ENCODE measurements at regions not wholly inside any gene's neighbourhood (a gene's known extent, or its start where the extent isn't known, plus 50 kb on each side); places are given as distances from the start of the nearest gene placed in this dataset.
A peak's percentile ranks its signal among the peaks of the same experiment; 100 is the strongest.

DNA sequence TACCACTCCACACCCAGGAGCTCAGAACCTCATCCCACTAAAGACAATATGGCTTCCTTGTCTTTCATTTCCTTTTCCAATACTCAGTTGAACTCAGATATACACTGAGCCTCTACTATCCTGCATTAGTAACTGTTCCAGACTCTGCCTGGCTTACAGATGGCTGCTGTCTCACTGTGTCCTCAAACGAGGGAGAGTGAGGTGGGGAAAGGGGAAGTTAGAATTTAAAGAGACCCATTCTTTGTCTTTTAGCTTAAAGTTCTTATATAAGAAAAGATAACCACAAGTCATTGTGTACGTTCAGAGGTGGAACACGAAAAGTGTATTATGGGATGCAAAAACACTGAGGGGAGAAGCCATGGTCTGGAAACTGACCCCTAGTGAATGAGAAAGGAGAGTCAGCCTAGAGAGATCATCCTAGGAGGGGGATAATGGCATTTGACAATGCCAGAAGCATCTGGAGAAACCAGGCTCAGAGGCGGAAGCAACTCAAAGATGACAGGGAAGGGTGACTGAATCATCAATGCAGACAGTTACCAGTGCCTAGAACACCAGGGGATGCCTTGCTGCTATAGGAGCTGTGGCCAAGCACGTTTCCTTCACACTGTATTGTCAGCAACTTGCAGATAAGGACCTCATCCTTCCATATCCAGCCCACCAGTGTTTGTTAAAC lies 170.7 kb downstream of the CYRIA start:
- CTCF ChIA-PET = interaction anchor here (1.1 to 4.4 kb wide), 6 partner anchors 9 to 555 kb away, joined by 3 to 37 read pairs (median 10); partner anchors contain the start of gene MYCN
- WGBS (ENCODE audit: insufficient coverage) = 31% methylated on average over 3 of the region's 5 CpGs
- peak overlapping the region in 2 of 7 experiments; percentile 16 to 31 for H3K4me3 ChIP-seq (ENCODE audit: control insufficient read depth in 1 of 7, extremely low read depth in 1 of 7, insufficient read depth in 4 of 7, low read depth in 2 of 7, low read length in 6 of 7)
- POLR2A ChIA-PET = interaction anchor here (0.6 kb wide), 1 partner anchor 16 kb away, joined by 3 read pairs; no protein-coding TSS in a partner anchor
- no peaks in the 10 kb centered on the region for H3K36me3 ChIP-seq (ENCODE audit: control insufficient read depth in 4 of 4, insufficient read depth in 4 of 4, low read length in 3 of 4)
- H3K9me3 ChIP-seq (ENCODE audit: control extremely low read depth in 1 of 5, control insufficient read depth in 4 of 5, insufficient read depth in 2 of 5, low read depth in 1 of 5, low read length in 4 of 5) = no peaks in the 10 kb centered on the region
- H3K27ac ChIP-seq (ENCODE audit: insufficient read depth in 1 of 2, low read depth in 1 of 2, low read length in 2 of 2, poor library complexity in 1 of 2, severe bottlenecking in 2 of 2) = no peak overlapping the region
- peak in 2 of 3 donors; percentile 81 to 86 for DNase-seq
- H3K4me1 ChIP-seq (ENCODE audit: control extremely low read depth in 1 of 4, control insufficient read depth in 4 of 4, insufficient read depth in 4 of 4, low read length in 3 of 4) = peaks cover 6 to 37% (median 24%) of the 10 kb centered on the region in 4 experiments
- no peaks in the 10 kb centered on the region for H3K27me3 ChIP-seq (replicated peaks in 2 of 5; ENCODE audit: control insufficient read depth in 4 of 5, insufficient read depth in 5 of 5, low read length in 4 of 5)

- Histone ChIP-seq H3K27me3 (replicated peaks in 2 of 5; ENCODE audit: control insufficient read depth in 4 of 5, insufficient read depth in 5 of 5, low read length in 4 of 5) (no peaks in the 10 kb centered on the region), H3K27ac (ENCODE audit: insufficient read depth in 1 of 2, low read depth in 1 of 2, low read length in 2 of 2, poor library complexity in 1 of 2, severe bottlenecking in 2 of 2) (no peak overlapping the region), H3K4me1 (ENCODE audit: control extremely low read depth in 1 of 4, control insufficient read depth in 4 of 4, insufficient read depth in 4 of 4, low read length in 3 of 4) (peaks cover 6 to 37% (median 24%) of the 10 kb centered on the region in 4 experiments), H3K9me3 (ENCODE audit: control extremely low read depth in 1 of 5, control insufficient read depth in 4 of 5, insufficient read depth in 2 of 5, low read depth in 1 of 5, low read length in 4 of 5) (no peaks in the 10 kb centered on the region), H3K4me3 (ENCODE audit: control insufficient read depth in 1 of 7, extremely low read depth in 1 of 7, insufficient read depth in 4 of 7, low read depth in 2 of 7, low read length in 6 of 7) (no peak overlapping the region), H3K36me3 (ENCODE audit: control insufficient read depth in 4 of 4, insufficient read depth in 4 of 4, low read length in 3 of 4) (no peaks in the 10 kb centered on the region)
- 61% methylated on average over 3 of the region's 3 CpGs for WGBS (ENCODE audit: insufficient coverage)
- CTCF ChIA-PET = interaction anchor here (0.7 to 2.0 kb wide), 6 partner anchors 10 to 857 kb away, joined by 3 to 5 read pairs (median 3); no protein-coding TSS in a partner anchor
- peak in 1 of 3 donors; percentile 36 for DNase-seq
- POLR2A ChIA-PET = no interaction called here
Observed at GRCh38 chr2:16493788-16494187, 171.8 kb downstream of the CYRIA start.

DNA sequence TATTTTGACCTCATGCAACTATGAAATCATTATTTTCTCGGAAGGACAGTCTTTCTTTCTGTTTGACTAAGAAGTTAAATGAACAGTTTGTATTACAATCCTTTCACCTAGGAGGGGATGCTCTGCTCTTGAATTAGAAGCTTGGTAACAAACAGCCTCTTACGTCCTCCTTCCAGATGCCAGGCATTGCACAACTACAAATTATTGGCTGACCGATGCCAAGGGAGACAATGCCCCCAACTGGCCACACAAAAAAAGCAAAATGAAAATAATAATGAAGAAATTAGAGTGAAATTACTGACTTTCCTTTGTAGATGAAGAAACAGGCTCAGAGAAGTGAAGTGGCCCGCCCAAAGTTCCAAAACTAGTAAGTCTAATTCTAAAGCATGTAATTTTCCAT lies 177.9 kb downstream of the CYRIA start:
- DNase-seq = peak; percentile 81 to 87 (median 85)

GRCh38 chr2:16485251-16485650 lies 180.4 kb downstream of the CYRIA start:
- no peaks in the 10 kb centered on the region for H3K27me3 ChIP-seq (replicated peaks in 2 of 5; ENCODE audit: control insufficient read depth in 4 of 5, insufficient read depth in 5 of 5, low read length in 4 of 5)
- H3K27ac ChIP-seq (ENCODE audit: insufficient read depth in 1 of 2, low read depth in 1 of 2, low read length in 2 of 2, poor library complexity in 1 of 2, severe bottlenecking in 2 of 2) = no peak overlapping the region
- no peak overlapping the region for H3K4me3 ChIP-seq (ENCODE audit: control insufficient read depth in 1 of 7, extremely low read depth in 1 of 7, insufficient read depth in 4 of 7, low read depth in 2 of 7, low read length in 6 of 7)
- H3K36me3 ChIP-seq (ENCODE audit: control insufficient read depth in 4 of 4, insufficient read depth in 4 of 4, low read length in 3 of 4) = no peaks in the 10 kb centered on the region
- H3K9me3 ChIP-seq (ENCODE audit: control extremely low read depth in 1 of 5, control insufficient read depth in 4 of 5, insufficient read depth in 2 of 5, low read depth in 1 of 5, low read length in 4 of 5) = no peaks in the 10 kb centered on the region
- DNase-seq = no peak
- POLR2A ChIA-PET = interaction anchor here (3.5 kb wide), 1 partner anchor 46 kb away, joined by 13 read pairs; no protein-coding TSS in a partner anchor
- H3K4me1 ChIP-seq (ENCODE audit: control extremely low read depth in 1 of 4, control insufficient read depth in 4 of 4, insufficient read depth in 4 of 4, low read length in 3 of 4) = peaks cover 33 to 76% (median 63%) of the 10 kb centered on the region in 4 experiments
- CTCF ChIA-PET = interaction anchor here (1.3 to 7.7 kb wide), 7 partner anchors 10 to 544 kb away, joined by 3 to 49 read pairs (median 9); partner anchors contain the start of gene MYCN
- 100% methylated on average over 1 of the region's 2 CpGs for WGBS (ENCODE audit: insufficient coverage)

More for the DNA sequence above, 177.9 kb downstream of the CYRIA start:
- H3K27ac ChIP-seq (ENCODE audit: insufficient read depth in 1 of 2, low read depth in 1 of 2, low read length in 2 of 2, poor library complexity in 1 of 2, severe bottlenecking in 2 of 2) = peak overlapping the region in 1 of 2 experiments; percentile 17
- no peaks in the 10 kb centered on the region for H3K27me3 ChIP-seq (replicated peaks in 2 of 5; ENCODE audit: control insufficient read depth in 4 of 5, insufficient read depth in 5 of 5, low read length in 4 of 5)
- peaks cover 17 to 59% (median 44%) of the 10 kb centered on the region in 4 experiments for H3K4me1 ChIP-seq (ENCODE audit: control extremely low read depth in 1 of 4, control insufficient read depth in 4 of 4, insufficient read depth in 4 of 4, low read length in 3 of 4)
- no peaks in the 10 kb centered on the region for H3K36me3 ChIP-seq (ENCODE audit: control insufficient read depth in 4 of 4, insufficient read depth in 4 of 4, low read length in 3 of 4)
- H3K9me3 ChIP-seq (ENCODE audit: control extremely low read depth in 1 of 5, control insufficient read depth in 4 of 5, insufficient read depth in 2 of 5, low read depth in 1 of 5, low read length in 4 of 5) = no peaks in the 10 kb centered on the region
- no peak overlapping the region for H3K4me3 ChIP-seq (ENCODE audit: control insufficient read depth in 1 of 7, extremely low read depth in 1 of 7, insufficient read depth in 4 of 7, low read depth in 2 of 7, low read length in 6 of 7)
- ChIA-PET CTCF (interaction anchor here (1.0 to 7.7 kb wide), 19 partner anchors 9 to 547 kb away, joined by 3 to 49 read pairs (median 5); partner anchors contain the start of gene MYCN), POLR2A (interaction anchor here (1.3 to 3.5 kb wide), 3 partner anchors 9 to 74 kb away, joined by 4 to 13 read pairs (median 6); no protein-coding TSS in a partner anchor)
- WGBS (ENCODE audit: insufficient coverage) = no CpG with 5 or more reads among the region's 4 CpGs

- Histone ChIP-seq H3K4me3 (ENCODE audit: control insufficient read depth in 1 of 7, extremely low read depth in 1 of 7, insufficient read depth in 4 of 7, low read depth in 2 of 7, low read length in 6 of 7) (peak overlapping the region in 3 of 7 experiments; percentile 8 to 26 (median 9)), H3K9me3 (ENCODE audit: control extremely low read depth in 1 of 5, control insufficient read depth in 4 of 5, insufficient read depth in 2 of 5, low read depth in 1 of 5, low read length in 4 of 5) (no peaks in the 10 kb centered on the region), H3K27me3 (replicated peaks in 2 of 5; ENCODE audit: control insufficient read depth in 4 of 5, insufficient read depth in 5 of 5, low read length in 4 of 5) (no peaks in the 10 kb centered on the region), H3K36me3 (ENCODE audit: control insufficient read depth in 4 of 4, insufficient read depth in 4 of 4, low read length in 3 of 4) (no peaks in the 10 kb centered on the region), H3K4me1 (ENCODE audit: control extremely low read depth in 1 of 4, control insufficient read depth in 4 of 4, insufficient read depth in 4 of 4, low read length in 3 of 4) (peaks cover 41 to 95% (median 80%) of the 10 kb centered on the region in 4 experiments), H3K27ac (ENCODE audit: insufficient read depth in 1 of 2, low read depth in 1 of 2, low read length in 2 of 2, poor library complexity in 1 of 2, severe bottlenecking in 2 of 2) (peak overlapping the region; percentile 77 to 84)
- peak; percentile 56 to 87 (median 76) for DNase-seq
- POLR2A ChIA-PET = interaction anchor here (0.7 to 4.0 kb wide), 7 partner anchors 44 to 542 kb away, joined by 3 to 39 read pairs (median 3); partner anchors contain the start of gene MYCN
- CTCF ChIA-PET = interaction anchor here (0.8 to 7.7 kb wide), 11 partner anchors 11 to 542 kb away, joined by 3 to 49 read pairs (median 3); no protein-coding TSS in a partner anchor
- WGBS (ENCODE audit: insufficient coverage) = 0% methylated on average over 2 of the region's 5 CpGs
Observed at GRCh38 chr2:16482460-16482859, 183.2 kb downstream of the CYRIA start.

- H3K27me3 ChIP-seq (replicated peaks in 2 of 5; ENCODE audit: control insufficient read depth in 4 of 5, insufficient read depth in 5 of 5, low read length in 4 of 5) = no peaks in the 10 kb centered on the region
- ChIA-PET CTCF (interaction anchor here (0.7 to 7.7 kb wide), 13 partner anchors 10 to 541 kb away, joined by 3 to 49 read pairs (median 3); no protein-coding TSS in a partner anchor), POLR2A (interaction anchor here (0.7 to 4.0 kb wide), 5 partner anchors 26 to 81 kb away, joined by 3 to 39 read pairs (median 6); no protein-coding TSS in a partner anchor)
- H3K27ac ChIP-seq (ENCODE audit: insufficient read depth in 1 of 2, low read depth in 1 of 2, low read length in 2 of 2, poor library complexity in 1 of 2, severe bottlenecking in 2 of 2) = peak overlapping the region; percentile 77 to 84
- 83% methylated on average over 1 of the region's 1 CpG for WGBS (ENCODE audit: insufficient coverage)
- H3K4me3 ChIP-seq (ENCODE audit: control insufficient read depth in 1 of 7, extremely low read depth in 1 of 7, insufficient read depth in 4 of 7, low read depth in 2 of 7, low read length in 6 of 7) = peak overlapping the region in 1 of 7 experiments; percentile 5
- H3K36me3 ChIP-seq (ENCODE audit: control insufficient read depth in 4 of 4, insufficient read depth in 4 of 4, low read length in 3 of 4) = no peaks in the 10 kb centered on the region
- peaks cover 44 to 96% (median 85%) of the 10 kb centered on the region in 4 experiments for H3K4me1 ChIP-seq (ENCODE audit: control extremely low read depth in 1 of 4, control insufficient read depth in 4 of 4, insufficient read depth in 4 of 4, low read length in 3 of 4)
- H3K9me3 ChIP-seq (ENCODE audit: control extremely low read depth in 1 of 5, control insufficient read depth in 4 of 5, insufficient read depth in 2 of 5, low read depth in 1 of 5, low read length in 4 of 5) = no peaks in the 10 kb centered on the region
- peak in 2 of 3 donors; percentile 65 to 80 for DNase-seq
Observed at GRCh38 chr2:16481351-16481750, 184.3 kb downstream of the CYRIA start.

Measured in common myeloid progenitor, CD34-positive (primary cell).